ENCODE measurements at regions not wholly inside any gene's neighbourhood (a gene's known extent, or its start where the extent isn't known, plus 50 kb on each side); places are given as distances from the start of the nearest gene placed in this dataset.

DNA sequence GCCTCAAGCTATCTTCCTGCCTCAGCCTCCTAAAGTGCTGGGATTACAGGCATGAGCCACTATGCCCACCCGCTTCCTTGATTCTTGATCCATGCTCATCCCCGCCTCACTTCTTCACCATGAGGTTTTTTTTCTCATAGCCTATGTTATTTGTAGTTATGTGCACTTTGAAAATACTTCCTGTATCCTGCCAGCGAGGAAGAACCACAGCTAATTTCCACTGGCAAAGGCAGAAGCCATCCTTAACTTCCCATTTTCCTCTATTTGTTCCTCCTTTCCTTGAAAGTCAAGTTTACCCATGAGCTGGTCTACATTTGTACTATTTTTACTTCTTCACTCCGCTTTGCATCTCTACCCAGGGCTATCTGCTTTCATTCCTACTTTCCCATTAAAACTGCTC lies 189.7 kb upstream of the ZFHX3 start:
- TF ChIP-seq GABPA (IDR thresholded peaks at IDR 0.05; ENCODE audit: borderline replicate concordance, insufficient read depth, low read length) (no peak), RFX5 (IDR thresholded peaks at IDR 0.05; ENCODE audit: borderline replicate concordance, low read depth, low read length) (no peak), KDM1A (IDR thresholded peaks at IDR 0.05; ENCODE audit: borderline replicate concordance, low read length) (no peak), POLR2A (IDR thresholded peaks at IDR 0.05; ENCODE audit: control extremely low read depth in 1 of 2, low read depth in 2 of 2, low read length in 2 of 2) (no peak), CEBPB (IDR thresholded peaks at IDR 0.05; ENCODE audit: low read depth, low read length) (no peak), PHF8 (conservative IDR thresholded peaks at IDR 0.05; ENCODE audit: low read depth, low read length) (no peak), POLR2AphosphoS5 (IDR thresholded peaks at IDR 0.05; ENCODE audit: low read depth, low read length) (no peak), SUZ12 (IDR thresholded peaks at IDR 0.05; ENCODE audit: low read length) (no peak)
- TF ChIP-seq, protein P1, sequence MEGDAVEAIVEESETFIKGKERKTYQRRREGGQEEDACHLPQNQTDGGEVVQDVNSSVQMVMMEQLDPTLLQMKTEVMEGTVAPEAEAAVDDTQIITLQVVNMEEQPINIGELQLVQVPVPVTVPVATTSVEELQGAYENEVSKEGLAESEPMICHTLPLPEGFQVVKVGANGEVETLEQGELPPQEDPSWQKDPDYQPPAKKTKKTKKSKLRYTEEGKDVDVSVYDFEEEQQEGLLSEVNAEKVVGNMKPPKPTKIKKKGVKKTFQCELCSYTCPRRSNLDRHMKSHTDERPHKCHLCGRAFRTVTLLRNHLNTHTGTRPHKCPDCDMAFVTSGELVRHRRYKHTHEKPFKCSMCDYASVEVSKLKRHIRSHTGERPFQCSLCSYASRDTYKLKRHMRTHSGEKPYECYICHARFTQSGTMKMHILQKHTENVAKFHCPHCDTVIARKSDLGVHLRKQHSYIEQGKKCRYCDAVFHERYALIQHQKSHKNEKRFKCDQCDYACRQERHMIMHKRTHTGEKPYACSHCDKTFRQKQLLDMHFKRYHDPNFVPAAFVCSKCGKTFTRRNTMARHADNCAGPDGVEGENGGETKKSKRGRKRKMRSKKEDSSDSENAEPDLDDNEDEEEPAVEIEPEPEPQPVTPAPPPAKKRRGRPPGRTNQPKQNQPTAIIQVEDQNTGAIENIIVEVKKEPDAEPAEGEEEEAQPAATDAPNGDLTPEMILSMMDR (IDR thresholded peaks at IDR 0.05; ENCODE audit: control extremely low read depth in 1 of 3, insufficient read depth in 1 of 3, low read depth in 1 of 3, low read length in 3 of 3), result no peak
- TF ChIP-seq, protein P2, sequence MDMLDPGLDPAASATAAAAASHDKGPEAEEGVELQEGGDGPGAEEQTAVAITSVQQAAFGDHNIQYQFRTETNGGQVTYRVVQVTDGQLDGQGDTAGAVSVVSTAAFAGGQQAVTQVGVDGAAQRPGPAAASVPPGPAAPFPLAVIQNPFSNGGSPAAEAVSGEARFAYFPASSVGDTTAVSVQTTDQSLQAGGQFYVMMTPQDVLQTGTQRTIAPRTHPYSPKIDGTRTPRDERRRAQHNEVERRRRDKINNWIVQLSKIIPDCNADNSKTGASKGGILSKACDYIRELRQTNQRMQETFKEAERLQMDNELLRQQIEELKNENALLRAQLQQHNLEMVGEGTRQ (IDR thresholded peaks at IDR 0.05; ENCODE audit: low read length), result no peak

All from H1 (cell line).